ENCODE measurements at regions not wholly inside any gene's neighbourhood (a gene's known extent, or its start where the extent isn't known, plus 50 kb on each side); places are given as distances from the start of the nearest gene placed in this dataset.

GRCh38 chr10:9009505-9009904 lies 955.0 kb downstream of the GATA3 start:
- TF ChIP-seq CTCF (conservative IDR thresholded peaks at IDR 0.05; ENCODE audit: low read depth, low read length) (no peak), MAFK (IDR thresholded peaks at IDR 0.05; ENCODE audit: low read depth, low read length) (no peak), POLR2A (IDR thresholded peaks at IDR 0.05; ENCODE audit: low read depth, low read length) (no peak)

All from IMR-90 (cell line).